DOHH2 (cell line): ENCODE measurements at regions not wholly inside any gene's neighbourhood (a gene's known extent, or its start where the extent isn't known, plus 50 kb on each side); places are given as distances from the start of the nearest gene placed in this dataset.

ENCODE experiments used
- H3F3A ChIP-seq: fragments of 200-600 bp; sonication (generic), shearing (Covaris generic); 2 replicates; pipeline ENCODE4 v1.6.0; 2016; ENCODE audit warnings: antibody characterized with exemption, mild to moderate bottlenecking; ENCODE audit not compliant: control insufficient read depth, insufficient read depth
- H3K27ac ChIP-seq: fragments of 200-600 bp; sonication (generic); 2 replicates; pipeline ENCODE4 v1.5.1; 2014; ENCODE audit warnings: low read depth, mild to moderate bottlenecking, low read length, moderate library complexity
- H3K27me3 ChIP-seq: fragments of 200-600 bp; sonication (generic); 2 replicates; pipeline ENCODE4 v1.6.1; 2014; ENCODE audit warnings: mild to moderate bottlenecking, low read length, mixed read lengths; ENCODE audit not compliant: control insufficient read depth
- H3K36me3 ChIP-seq: fragments of 200-600 bp; sonication (generic); 2 replicates; pipeline ENCODE4 v1.6.1; 2014; ENCODE audit warnings: mild to moderate bottlenecking, low read length, moderate library complexity, mixed read lengths; ENCODE audit not compliant: control insufficient read depth
- H3K4me1 ChIP-seq: fragments of 200-600 bp; sonication (generic); 2 replicates; pipeline ENCODE4 v1.6.1; 2014; ENCODE audit warnings: mild to moderate bottlenecking, low read length, mixed read lengths; ENCODE audit not compliant: control insufficient read depth
- H3K4me2 ChIP-seq: fragments of 200-600 bp; sonication (generic); 2 replicates; pipeline ENCODE4 v1.6.0; 2014; ENCODE audit warnings: mild to moderate bottlenecking, low read length, moderate library complexity
- H3K4me3 ChIP-seq: fragments of 200-600 bp; sonication (generic); 2 replicates; pipeline ENCODE4 v1.5.1; 2014; ENCODE audit warnings: mild to moderate bottlenecking, low read length, mixed read lengths
- H3K79me2 ChIP-seq: fragments of 200-600 bp; sonication (generic); 2 replicates; pipeline ENCODE4 v1.6.1; 2014; ENCODE audit warnings: mild to moderate bottlenecking, low read length, mixed read lengths; ENCODE audit not compliant: control insufficient read depth
- H3K9me2 ChIP-seq: fragments of 200-600 bp; sonication (generic); replicated peaks from 2 replicates; pipeline ENCODE4 v1.6.1; 2014; ENCODE audit warnings: mild to moderate bottlenecking, low read length, mixed read lengths; ENCODE audit not compliant: control insufficient read depth
- H3K9me3 ChIP-seq: fragments of 200-600 bp; sonication (generic); 2 replicates; pipeline ENCODE4 v1.6.1; 2014; ENCODE audit warnings: antibody characterized with exemption, low read length, mixed read lengths; ENCODE audit not compliant: control insufficient read depth, insufficient read depth
- H4K20me1 ChIP-seq: fragments of 200-600 bp; sonication (generic); 2 replicates; pipeline ENCODE4 v1.6.0; 2014; ENCODE audit warnings: low read depth, mild to moderate bottlenecking, antibody characterized with exemption, low read length, moderate library complexity; ENCODE audit not compliant: control insufficient read depth, insufficient read depth
- EZH2phosphoT487 ChIP-seq: fragments of 200-600 bp; sonication (generic); IDR thresholded peaks from 2 replicates; pipeline ENCODE4 v1.6.1; 2017; ENCODE audit warnings: borderline replicate concordance, mild to moderate bottlenecking, antibody characterized with exemption, low read length, moderate library complexity, mixed read lengths
- TF ChIP-seq, protein P1 (sequence below): fragments of 200-600 bp; sonication (generic); IDR thresholded peaks from one replicate; pipeline ENCODE4 v1.5.1; 2014; ENCODE audit warnings: antibody characterized with exemption, mild to moderate bottlenecking, low read depth, low read length; ENCODE audit not compliant: poor library complexity, severe bottlenecking

DNA sequence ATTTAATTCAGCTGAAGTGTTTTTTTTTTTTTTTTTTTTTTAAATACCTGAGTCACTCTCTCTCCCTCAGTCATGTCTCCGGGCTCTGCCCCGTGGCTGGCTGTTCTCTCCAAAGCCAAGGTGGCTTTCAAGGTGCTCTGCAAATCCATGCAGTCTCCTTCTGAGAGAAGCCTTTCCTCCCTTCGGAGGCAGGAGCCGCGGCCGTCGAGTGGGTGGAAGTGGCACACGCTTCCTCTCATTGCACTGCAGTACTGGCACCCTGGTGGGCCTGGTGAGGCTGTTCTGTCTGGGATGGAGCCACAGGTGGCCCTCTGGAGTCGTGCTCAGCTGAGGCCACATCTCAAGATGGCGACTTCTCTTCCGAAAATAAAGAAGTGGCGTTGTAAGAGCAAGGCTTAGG is 221.8 kb downstream of the GLRX3 start:
- H3K36me3 ChIP-seq = no peaks in the 10 kb centered on the region
- H3K4me1 ChIP-seq = no peaks in the 10 kb centered on the region
- no peaks in the 10 kb centered on the region for H3K27me3 ChIP-seq
- no peaks in the 10 kb centered on the region for H3K9me2 ChIP-seq
- H3K27ac ChIP-seq = no peak overlapping the region
- no peaks in the 10 kb centered on the region for H3K79me2 ChIP-seq
- H3K4me2 ChIP-seq = no peak overlapping the region
- no peak overlapping the region for H3K4me3 ChIP-seq
- H3K9me3 ChIP-seq = no peaks in the 10 kb centered on the region
- no peaks in the 10 kb centered on the region for H3F3A ChIP-seq
- no peaks in the 10 kb centered on the region for H4K20me1 ChIP-seq
- no peak for TF ChIP-seq EZH2phosphoT487
- TF ChIP-seq, protein P1, sequence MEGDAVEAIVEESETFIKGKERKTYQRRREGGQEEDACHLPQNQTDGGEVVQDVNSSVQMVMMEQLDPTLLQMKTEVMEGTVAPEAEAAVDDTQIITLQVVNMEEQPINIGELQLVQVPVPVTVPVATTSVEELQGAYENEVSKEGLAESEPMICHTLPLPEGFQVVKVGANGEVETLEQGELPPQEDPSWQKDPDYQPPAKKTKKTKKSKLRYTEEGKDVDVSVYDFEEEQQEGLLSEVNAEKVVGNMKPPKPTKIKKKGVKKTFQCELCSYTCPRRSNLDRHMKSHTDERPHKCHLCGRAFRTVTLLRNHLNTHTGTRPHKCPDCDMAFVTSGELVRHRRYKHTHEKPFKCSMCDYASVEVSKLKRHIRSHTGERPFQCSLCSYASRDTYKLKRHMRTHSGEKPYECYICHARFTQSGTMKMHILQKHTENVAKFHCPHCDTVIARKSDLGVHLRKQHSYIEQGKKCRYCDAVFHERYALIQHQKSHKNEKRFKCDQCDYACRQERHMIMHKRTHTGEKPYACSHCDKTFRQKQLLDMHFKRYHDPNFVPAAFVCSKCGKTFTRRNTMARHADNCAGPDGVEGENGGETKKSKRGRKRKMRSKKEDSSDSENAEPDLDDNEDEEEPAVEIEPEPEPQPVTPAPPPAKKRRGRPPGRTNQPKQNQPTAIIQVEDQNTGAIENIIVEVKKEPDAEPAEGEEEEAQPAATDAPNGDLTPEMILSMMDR = no peak

DNA sequence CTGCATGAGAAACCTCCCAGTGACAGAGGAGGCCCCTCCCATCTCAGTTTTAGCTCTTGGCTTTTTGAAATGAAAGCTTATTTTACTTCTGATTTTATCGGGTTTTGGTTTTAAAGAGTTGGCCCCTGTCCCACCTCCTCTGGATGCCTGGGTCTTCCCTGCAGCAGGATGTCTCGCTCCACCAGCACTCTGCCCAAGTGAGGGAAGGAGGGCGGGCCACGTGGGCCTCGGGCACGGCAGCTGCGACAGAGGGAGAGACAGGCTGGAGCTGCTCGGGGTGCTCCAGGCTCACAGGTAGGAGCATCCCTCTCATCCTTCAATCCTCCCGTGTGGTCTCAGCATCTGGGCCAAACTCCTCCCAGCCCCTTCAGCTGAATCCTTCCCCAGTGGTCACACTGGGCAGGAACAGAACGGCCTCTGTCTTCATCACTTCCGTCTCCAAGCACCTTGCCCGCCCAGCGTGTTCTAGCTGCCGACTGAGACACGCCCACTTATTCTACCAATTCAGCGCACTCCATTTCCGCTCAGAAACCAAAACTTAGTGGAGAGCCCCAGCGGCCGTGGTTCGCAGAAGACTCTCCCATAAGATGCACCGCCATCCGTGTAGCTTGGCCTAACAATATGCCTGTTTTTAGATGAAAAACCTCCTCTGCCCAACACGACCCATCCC is 222.9 kb downstream of the GLRX3 start:
- H3K79me2 ChIP-seq = no peaks in the 10 kb centered on the region

DNA sequence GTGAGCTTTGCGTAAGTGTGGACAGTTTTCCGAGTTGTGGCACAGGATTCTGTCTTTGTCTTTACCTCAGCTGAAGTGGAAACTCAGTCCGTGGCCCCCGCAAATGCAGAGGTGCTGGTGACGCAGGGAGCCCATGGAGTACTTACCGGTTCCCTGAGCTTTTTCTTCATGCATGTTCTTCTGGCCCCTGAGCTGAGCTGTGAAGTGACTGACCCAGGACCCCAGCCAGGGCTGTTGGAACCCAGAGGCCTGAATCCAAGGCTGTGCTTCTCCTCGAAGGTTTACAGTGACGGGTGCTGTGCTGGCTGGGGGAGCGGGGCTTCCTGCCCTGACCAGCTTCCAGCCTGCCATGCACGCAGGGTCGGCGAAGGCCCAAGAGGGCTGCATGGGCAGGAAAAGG is 223.5 kb downstream of the GLRX3 start:
- Histone ChIP-seq H3K27ac (no peak overlapping the region), H3K9me2 (no peaks in the 10 kb centered on the region), H4K20me1 (no peaks in the 10 kb centered on the region), H3K79me2 (no peaks in the 10 kb centered on the region), H3K4me2 (no peak overlapping the region), H3F3A (no peaks in the 10 kb centered on the region), H3K27me3 (no peaks in the 10 kb centered on the region), H3K36me3 (no peaks in the 10 kb centered on the region), H3K9me3 (no peaks in the 10 kb centered on the region), H3K4me3 (no peak overlapping the region), H3K4me1 (no peaks in the 10 kb centered on the region)
- TF ChIP-seq, protein P1 = no peak
- TF ChIP-seq EZH2phosphoT487 = no peak

More for the DNA sequence above, 222.9 kb downstream of the GLRX3 start:
- Histone ChIP-seq H3K4me2 (no peak overlapping the region), H3F3A (no peaks in the 10 kb centered on the region), H3K27me3 (no peaks in the 10 kb centered on the region), H3K27ac (no peak overlapping the region), H3K9me3 (no peaks in the 10 kb centered on the region), H3K4me3 (no peak overlapping the region), H4K20me1 (no peaks in the 10 kb centered on the region), H3K36me3 (no peaks in the 10 kb centered on the region), H3K4me1 (no peaks in the 10 kb centered on the region), H3K9me2 (no peaks in the 10 kb centered on the region)
- TF ChIP-seq EZH2phosphoT487 = no peak
- TF ChIP-seq, protein P1 = no peak
